Iris pigment epithelial cell (primary cell): ENCODE measurements at regions not wholly inside any gene's neighbourhood (a gene's known extent, or its start where the extent isn't known, plus 50 kb on each side); places are given as distances from the start of the nearest gene placed in this dataset.
A peak's percentile ranks its signal among the peaks of the same experiment; 100 is the strongest.

Source experiments
- DNase-seq: peaks from one replicate; pipeline ENCODE4 v3.0.0-alpha.2; 2011; ENCODE audit warnings: low read depth

GRCh38 chr13:39968646-39969475, 313.4 kb downstream of the COG6 start:
- DNase-seq, result peak; percentile 28

GRCh38 chr13:39970177-39970846, 314.9 kb downstream of the COG6 start:
- DNase-seq, result no peak

DNA sequence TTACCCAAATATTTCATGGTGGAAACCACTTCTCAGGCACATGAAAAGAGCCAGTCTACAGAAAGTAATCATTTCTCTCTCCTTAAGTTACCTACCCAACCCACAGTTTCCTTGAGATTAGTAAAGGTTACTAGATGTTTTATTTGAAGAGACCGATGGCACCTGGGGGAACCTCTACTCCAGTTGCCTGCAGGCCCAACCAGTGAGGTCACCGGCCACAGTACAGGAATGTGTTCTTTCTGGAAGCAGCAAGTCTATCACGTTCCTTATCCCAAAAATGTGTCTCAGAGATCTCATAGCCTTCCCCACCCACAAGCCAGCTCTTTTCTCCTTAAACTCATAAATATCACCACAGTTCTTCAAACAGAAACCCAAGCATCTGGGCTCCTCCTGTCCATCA, 316.1 kb downstream of the COG6 start:
- no peak for DNase-seq

- no peak for DNase-seq
Measured at GRCh38 chr13:39976481-39976880, 321.0 kb downstream of the COG6 start.

DNA sequence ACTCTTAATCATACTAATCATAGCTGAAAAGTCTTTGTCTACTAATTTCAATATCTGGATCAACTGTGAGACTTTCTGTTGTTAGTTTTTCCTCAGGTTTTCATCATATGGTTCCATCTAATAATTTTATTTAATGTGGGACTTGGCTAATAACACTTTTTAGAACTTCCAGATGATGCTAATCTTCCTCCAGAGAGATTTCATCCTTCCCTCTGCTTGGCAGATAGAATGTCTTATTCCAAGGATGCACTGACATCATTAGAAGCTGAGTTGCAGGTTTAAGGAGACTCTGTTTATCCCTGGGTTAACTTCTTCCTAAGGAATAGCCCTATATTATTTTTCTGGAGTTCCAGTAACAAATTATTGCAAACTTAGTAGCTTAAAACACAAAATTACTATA, 325.6 kb downstream of the COG6 start:
- DNase-seq, result no peak

DNA sequence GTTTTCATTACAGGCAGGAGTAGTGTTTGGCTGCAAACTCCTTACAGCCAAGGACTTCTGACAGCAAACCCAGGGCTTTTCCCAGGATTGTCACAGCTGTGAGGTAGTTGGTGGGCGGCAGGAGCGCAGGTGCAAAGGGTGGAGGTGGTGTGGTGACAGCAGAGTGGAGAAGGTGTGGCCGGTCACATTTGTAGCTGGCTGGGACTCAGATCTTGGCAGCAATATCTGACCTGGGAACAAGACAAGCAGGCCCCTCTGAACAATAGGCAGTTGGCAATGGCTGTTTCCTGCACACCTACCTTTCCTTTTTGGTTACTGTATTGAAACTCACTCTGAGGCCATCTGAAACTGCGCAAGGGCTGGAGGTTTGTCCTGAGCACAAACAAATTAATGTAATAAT, 327.3 kb downstream of the COG6 start:
- DNase-seq, result no peak

DNA sequence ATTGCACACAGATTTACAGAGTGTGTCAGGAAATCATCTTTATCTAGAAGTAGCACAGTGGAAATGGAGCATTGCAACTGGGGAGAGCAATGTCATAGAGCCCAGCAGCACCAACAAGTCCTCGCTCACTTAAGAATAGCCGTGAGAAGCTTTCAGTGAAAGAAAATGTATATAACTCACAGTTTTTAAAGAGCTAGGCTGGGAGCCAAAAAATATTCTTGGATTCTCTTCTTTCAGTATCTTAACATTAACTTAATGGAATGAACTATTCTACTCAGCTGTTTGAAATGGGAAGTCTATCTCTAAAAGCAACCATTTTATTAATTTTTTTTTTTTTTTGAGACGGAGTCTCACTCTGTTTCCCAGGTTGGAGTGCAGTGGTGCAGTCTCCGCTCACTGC, 329.6 kb downstream of the COG6 start:
- no peak for DNase-seq

GRCh38 chr13:39988351-39988750, 332.9 kb downstream of the COG6 start:
- DNase-seq, result no peak

DNA sequence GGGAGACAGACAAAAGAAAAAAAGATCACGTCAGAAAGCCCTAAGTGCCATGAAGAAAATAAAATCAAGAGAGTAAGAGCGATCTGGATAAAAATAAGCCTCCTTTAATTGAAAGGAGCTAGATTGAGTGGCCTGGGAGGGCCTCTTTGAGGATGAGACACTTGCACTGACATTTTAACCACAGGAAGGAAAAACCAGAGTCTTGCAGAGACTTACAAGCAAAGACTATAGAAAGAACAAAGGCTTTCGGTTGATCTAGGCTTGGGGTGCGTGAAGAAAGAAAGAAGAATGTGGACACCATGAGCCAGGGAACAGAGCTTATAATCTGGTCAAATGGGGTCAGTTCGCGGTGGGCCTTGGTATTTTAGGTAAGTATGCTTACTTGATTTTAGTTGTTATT, 342.7 kb downstream of the COG6 start:
- no peak for DNase-seq

GRCh38 chr13:40002016-40002415, 346.6 kb downstream of the COG6 start:
- DNase-seq, result peak; percentile 16

GRCh38 chr13:40013554-40013953, 358.1 kb downstream of the COG6 start:
- DNase-seq, result no peak

GRCh38 chr13:40016953-40017660, 361.6 kb downstream of the COG6 start:
- peak; percentile 54 for DNase-seq

GRCh38 chr13:40017662-40018262, 362.3 kb downstream of the COG6 start:
- DNase-seq, result no peak

DNA sequence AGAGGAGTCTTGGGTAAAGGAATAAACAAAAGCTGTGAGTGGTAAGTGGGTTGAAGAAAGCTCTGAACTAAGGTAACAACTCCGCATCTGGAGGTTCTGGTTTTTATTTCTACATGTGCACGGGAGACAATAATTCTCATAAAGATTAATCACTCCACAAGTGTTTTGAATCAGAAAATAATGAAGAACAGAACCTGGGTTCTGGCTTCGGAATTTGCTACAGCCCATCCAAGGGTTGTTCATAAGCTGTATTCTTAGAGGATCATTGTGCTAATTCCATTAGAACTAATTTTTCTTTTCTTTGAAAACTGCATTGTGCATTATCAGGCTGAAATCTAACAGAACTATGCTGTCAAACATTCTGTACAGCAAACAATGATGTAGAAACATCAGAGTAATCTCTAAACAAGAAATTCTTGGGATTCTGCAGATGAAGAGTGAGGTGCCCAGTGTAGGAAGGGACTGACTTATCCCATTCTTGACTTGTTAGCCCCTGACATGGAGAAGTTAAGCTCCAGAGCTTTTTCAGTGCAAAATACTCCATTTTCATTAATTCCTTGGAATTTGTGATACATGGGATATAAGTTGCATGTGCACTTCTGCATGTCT, 368.2 kb downstream of the COG6 start:
- DNase-seq, result no peak

DNA sequence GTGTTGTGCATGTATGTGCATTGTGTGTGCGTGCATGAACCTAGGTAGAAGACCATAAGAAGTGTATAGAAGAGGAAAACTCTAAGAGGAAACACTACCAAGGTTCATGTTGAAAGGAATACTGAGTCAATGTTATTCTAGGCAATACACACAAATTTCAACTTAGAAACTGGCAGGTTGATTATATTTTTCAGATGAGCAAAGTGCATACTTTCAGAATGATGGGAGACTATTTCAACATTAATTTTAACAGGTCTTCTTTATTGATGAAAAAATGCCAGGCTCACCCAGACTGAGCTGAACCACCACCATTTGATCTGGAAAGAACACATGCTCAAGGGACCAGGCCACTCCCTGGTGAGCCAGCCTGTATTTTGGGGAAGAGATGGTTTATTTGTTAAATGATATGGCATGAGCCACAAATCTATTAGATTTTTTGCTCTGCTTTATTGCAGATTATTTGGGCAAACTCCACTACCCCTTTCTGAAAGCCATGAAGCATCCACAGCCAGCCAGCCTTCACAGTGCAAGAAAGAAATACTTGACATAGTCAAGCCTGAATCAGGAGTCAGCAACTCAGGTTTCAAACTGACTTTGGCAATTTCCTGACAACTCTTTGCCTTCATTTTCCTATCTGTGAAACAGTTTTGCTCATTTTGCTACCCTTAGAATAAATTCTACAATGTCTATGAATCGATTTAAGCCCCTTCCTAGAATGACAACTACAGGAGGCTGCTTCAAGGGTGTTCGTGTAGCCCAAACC, 368.9 kb downstream of the COG6 start:
- peak; percentile 71 for DNase-seq

DNA sequence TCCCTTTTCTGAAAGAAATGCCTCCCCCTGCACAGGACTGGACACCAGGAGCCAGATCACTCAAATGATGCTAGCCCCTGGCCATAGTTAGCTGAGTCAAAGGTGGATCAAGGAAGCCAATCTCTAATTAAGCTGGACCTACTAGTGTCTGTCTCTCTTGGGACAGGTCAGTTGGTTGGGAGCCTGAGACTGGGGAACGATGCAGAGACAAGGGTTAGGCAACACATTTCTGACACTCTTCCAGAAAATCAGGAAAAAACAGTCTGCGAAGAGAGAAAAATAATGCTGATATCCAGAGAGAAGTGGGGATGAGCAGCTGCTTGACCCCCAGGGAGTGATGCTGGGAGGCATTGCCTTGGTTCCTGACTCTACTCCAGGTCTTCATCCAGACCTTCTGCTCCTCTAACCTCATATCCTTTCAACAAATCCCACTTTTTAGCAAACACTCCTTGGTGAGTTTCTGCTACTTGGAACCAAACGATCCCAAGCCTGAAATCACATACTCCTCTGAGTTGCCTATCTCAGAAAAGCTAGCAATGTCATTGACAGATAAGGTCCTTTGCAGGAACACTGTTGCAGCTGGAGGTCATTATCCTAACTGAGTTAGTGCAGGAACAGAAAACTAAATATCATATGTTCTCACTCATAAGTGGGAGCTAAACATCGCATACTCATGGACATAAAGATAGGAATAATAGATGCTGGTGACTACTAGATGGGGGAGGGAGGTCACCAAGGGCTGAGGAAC, 369.7 kb downstream of the COG6 start:
- DNase-seq, result no peak

DNA sequence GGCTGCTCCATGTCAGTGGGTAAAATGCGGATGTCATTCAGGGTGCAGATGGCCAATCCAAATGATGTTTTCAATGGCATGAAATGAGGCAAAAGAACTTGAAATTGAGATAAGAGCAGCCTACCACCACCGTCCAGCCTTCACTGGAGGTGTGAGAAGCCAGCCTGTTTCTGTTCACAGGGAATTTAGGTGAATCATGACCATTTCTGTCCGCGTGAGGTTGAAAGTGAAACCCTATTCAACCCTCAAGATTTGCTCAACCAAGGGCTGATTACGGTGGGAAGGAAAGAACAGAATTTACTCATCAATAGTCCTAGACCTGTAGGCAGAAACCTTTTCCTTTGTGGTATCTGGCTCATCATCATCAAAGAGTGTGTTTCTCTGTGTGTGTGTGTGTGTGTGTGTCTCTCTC, 370.7 kb downstream of the COG6 start:
- peak; percentile 81 for DNase-seq

DNA sequence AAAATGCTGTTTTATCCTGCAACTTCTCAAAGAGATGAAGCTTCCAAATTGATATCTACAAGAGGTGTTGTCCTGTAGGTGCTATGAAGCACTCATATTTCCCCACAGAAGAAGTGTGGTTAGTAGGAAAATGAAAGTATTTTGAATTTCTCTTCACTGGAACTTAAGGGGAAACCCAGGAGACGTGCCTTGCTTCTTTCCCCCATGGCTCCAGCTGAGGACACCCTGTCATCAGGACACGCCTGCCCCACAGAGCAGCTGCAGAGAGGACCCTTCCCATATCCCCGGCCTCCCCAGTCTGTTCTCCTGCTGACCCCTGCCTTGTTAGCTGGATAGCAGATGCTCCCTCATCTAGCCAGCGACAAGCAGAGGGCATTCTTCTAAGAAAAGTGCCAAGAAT, 371.3 kb downstream of the COG6 start:
- DNase-seq, result no peak

- DNase-seq, result no peak
Measured at GRCh38 chr13:40028446-40028845, 373.0 kb downstream of the COG6 start.

- peak; percentile 94 for DNase-seq
Measured at GRCh38 chr13:40031031-40031430, 375.6 kb downstream of the COG6 start.

DNA sequence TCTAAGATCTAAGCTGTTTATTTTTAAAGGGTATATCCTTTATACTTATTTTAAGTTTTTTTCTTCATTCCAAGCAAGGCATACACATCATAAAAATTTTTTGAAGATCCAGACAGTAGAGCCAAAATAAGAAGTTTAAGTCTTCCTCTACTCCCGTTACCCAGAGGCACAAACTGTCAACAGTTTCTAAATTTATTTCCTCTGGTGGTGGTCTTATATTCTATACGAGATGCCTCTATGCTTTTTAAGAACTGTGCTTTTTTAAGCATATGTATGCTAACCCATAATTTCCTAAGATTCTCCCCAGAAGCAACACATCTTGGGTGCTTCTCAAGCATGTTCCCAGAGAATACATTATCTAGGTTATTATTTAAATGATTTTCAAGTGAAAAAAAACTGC, 383.6 kb downstream of the COG6 start:
- DNase-seq, result no peak
